ENCODE measurements at regions not wholly inside any gene's neighbourhood (a gene's known extent, or its start where the extent isn't known, plus 50 kb on each side); places are given as distances from the start of the nearest gene placed in this dataset.

- H3K4me3 ChIP-seq (ENCODE audit: low read depth, low read length) = no peak overlapping the region
- no peak for TF ChIP-seq CTCF (IDR thresholded peaks at IDR 0.05; ENCODE audit: insufficient read depth, low read depth, low read length)
- no peak for DNase-seq (ENCODE audit: low read depth)
These were observed 284.7 kb upstream of the STT3B start for GRCh38 chr3:31247850-31248562.

GRCh38 chr3:31248563-31248992 lies 284.1 kb upstream of the STT3B start:
- no peak for DNase-seq (ENCODE audit: low read depth)
- no peak overlapping the region for H3K4me3 ChIP-seq (ENCODE audit: low read depth, low read length)
- TF ChIP-seq CTCF (IDR thresholded peaks at IDR 0.05; ENCODE audit: insufficient read depth, low read depth, low read length) = no peak

- DNase-seq (ENCODE audit: low read depth) = no peak
- TF ChIP-seq CTCF (IDR thresholded peaks at IDR 0.05; ENCODE audit: insufficient read depth, low read depth, low read length) = no peak
- no peak overlapping the region for H3K4me3 ChIP-seq (ENCODE audit: low read depth, low read length)
These were observed 283.2 kb upstream of the STT3B start for GRCh38 chr3:31249545-31249944.

GRCh38 chr3:31250116-31250777 lies 282.5 kb upstream of the STT3B start:
- no peak overlapping the region for H3K4me3 ChIP-seq (ENCODE audit: low read depth, low read length)
- DNase-seq (ENCODE audit: low read depth) = no peak
- TF ChIP-seq CTCF (IDR thresholded peaks at IDR 0.05; ENCODE audit: insufficient read depth, low read depth, low read length) = no peak

- DNase-seq (ENCODE audit: low read depth) = no peak
- H3K4me3 ChIP-seq (ENCODE audit: low read depth, low read length) = no peak overlapping the region
- TF ChIP-seq CTCF (IDR thresholded peaks at IDR 0.05; ENCODE audit: insufficient read depth, low read depth, low read length) = no peak
These were observed 281.6 kb upstream of the STT3B start for GRCh38 chr3:31251083-31251482.

GRCh38 chr3:31252216-31253185 lies 280.2 kb upstream of the STT3B start:
- no peak overlapping the region for H3K4me3 ChIP-seq (ENCODE audit: low read depth, low read length)
- DNase-seq (ENCODE audit: low read depth) = no peak
- no peak for TF ChIP-seq CTCF (IDR thresholded peaks at IDR 0.05; ENCODE audit: insufficient read depth, low read depth, low read length)
